GM10266 (cell line): ENCODE measurements at regions not wholly inside any gene's neighbourhood (a gene's known extent, or its start where the extent isn't known, plus 50 kb on each side); places are given as distances from the start of the nearest gene placed in this dataset.

ENCODE experiments used
- DNase-seq: peaks from one replicate; pipeline ENCODE4 v3.0.0; 2012; ENCODE audit errors: extremely low spot score
- CTCF ChIP-seq: IDR thresholded peaks from 2 replicates; pipeline ENCODE4 v1.5.1; 2012; ENCODE audit warnings: mild to moderate bottlenecking, low read depth; ENCODE audit not compliant: control insufficient read depth, insufficient read depth; ENCODE audit errors: missing control alignments

- no peak for DNase-seq
- TF ChIP-seq CTCF = no peak
Observed at GRCh38 chr1:221913351-221913892, 171.5 kb upstream of the DUSP10 start.

- TF ChIP-seq CTCF = no peak
Observed at GRCh38 chr1:221912230-221912629, 170.3 kb upstream of the DUSP10 start.

GRCh38 chr1:221911714-221912113, 169.8 kb upstream of the DUSP10 start:
- DNase-seq = no peak
- TF ChIP-seq CTCF = no peak

More at GRCh38 chr1:221912230-221912629, 170.3 kb upstream of the DUSP10 start:
- DNase-seq = no peak

- DNase-seq = no peak
- TF ChIP-seq CTCF = no peak
Observed at GRCh38 chr1:221910222-221910621, 168.3 kb upstream of the DUSP10 start.

GRCh38 chr1:221908573-221908972, 166.7 kb upstream of the DUSP10 start:
- no peak for TF ChIP-seq CTCF
- no peak for DNase-seq

- no peak for DNase-seq
- TF ChIP-seq CTCF = no peak
Observed at GRCh38 chr1:221907166-221907932, 165.5 kb upstream of the DUSP10 start.

GRCh38 chr1:221905802-221906201, 163.9 kb upstream of the DUSP10 start:
- no peak for DNase-seq
- no peak for TF ChIP-seq CTCF
